ENCODE measurements at regions not wholly inside any gene's neighbourhood (a gene's known extent, or its start where the extent isn't known, plus 50 kb on each side); places are given as distances from the start of the nearest gene placed in this dataset.
"Not testable (repeated sequence)": the region's sequence is repeated elsewhere in the genome, so short reads cannot be mapped to it uniquely, and the experiment has no call there.

- not testable (repeated sequence) for H3K9me3 ChIP-seq (ENCODE audit: insufficient read depth, low read depth, low read length); H3K36me3 ChIP-seq (ENCODE audit: control insufficient read depth in 1 of 2, insufficient read depth in 2 of 2, low read length in 2 of 2); H2AFZ ChIP-seq (ENCODE audit: insufficient read depth, low read length, poor library complexity); H3K4me1 ChIP-seq (ENCODE audit: control insufficient read depth in 1 of 2, insufficient read depth in 2 of 2, low read length in 2 of 2); H3K27me3 ChIP-seq (ENCODE audit: insufficient read depth, low read length); H3K4me3 ChIP-seq (ENCODE audit: low read depth, low read length); H2BK5ac ChIP-seq (ENCODE audit: low read depth, low read length, poor library complexity); H3K79me1 ChIP-seq (ENCODE audit: low read length); H3K4ac ChIP-seq (ENCODE audit: low read depth, low read length); DNase-seq; H3K79me2 ChIP-seq (ENCODE audit: control insufficient read depth, insufficient read depth, low read length, poor library complexity); H3K23ac ChIP-seq (ENCODE audit: low read length); H3K4me2 ChIP-seq (ENCODE audit: low read length); H4K12ac ChIP-seq (ENCODE audit: low read depth, low read length); H3K18ac ChIP-seq (ENCODE audit: low read length); H2AK5ac ChIP-seq (ENCODE audit: low read length); H3K9ac ChIP-seq (ENCODE audit: low read length)
- peak overlapping the region; percentile 43 for H4K91ac ChIP-seq (ENCODE audit: low read depth, low read length)
- H3K14ac ChIP-seq (ENCODE audit: low read length), result peak overlapping the region; percentile 31
- peak overlapping the region; percentile 12 for H3K27ac ChIP-seq (ENCODE audit: low read depth, low read length)
- peak overlapping the region; percentile 41 for H2BK120ac ChIP-seq (ENCODE audit: insufficient read depth, low read length, poor library complexity)
- peak overlapping the region; percentile 2 for H2BK12ac ChIP-seq (ENCODE audit: low read length)
- no CpG with 5 or more reads among the region's 6 CpGs for WGBS (ENCODE audit: extremely low coverage, insufficient coverage, insufficient read length)
- peak overlapping the region; percentile 17 for H4K8ac ChIP-seq (ENCODE audit: low read depth, low read length)
These were observed 457.7 kb upstream of the SPRED2 start for GRCh38 chr2:65890131-65890530.

DNA sequence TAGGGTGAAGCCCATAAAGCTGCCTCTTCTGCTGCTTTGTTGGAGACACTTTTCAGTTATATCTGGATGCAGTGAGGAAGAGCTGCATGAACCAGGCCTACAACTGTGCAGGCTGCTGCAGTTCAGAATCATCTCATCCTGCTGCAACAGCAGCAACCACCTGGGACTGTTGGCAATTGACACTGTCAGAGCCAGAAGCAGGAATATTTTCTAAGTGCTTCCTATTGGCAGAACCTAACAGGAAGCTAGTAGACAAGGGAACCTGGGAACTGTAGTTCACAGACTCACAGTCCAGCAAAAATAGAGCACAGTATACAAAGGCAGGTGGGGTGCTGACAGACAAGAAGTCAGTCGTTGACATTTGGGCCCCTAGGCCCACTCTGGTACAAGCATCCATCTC is 452.9 kb upstream of the SPRED2 start:
- Histone ChIP-seq H3K36me3 (ENCODE audit: control insufficient read depth in 1 of 2, insufficient read depth in 2 of 2, low read length in 2 of 2) (no peaks in the 10 kb centered on the region), H2AK5ac (ENCODE audit: low read length) (no peak overlapping the region), H2AFZ (ENCODE audit: insufficient read depth, low read length, poor library complexity) (no peak overlapping the region), H4K8ac (ENCODE audit: low read depth, low read length) (peak overlapping the region; percentile 53), H3K4me1 (ENCODE audit: control insufficient read depth in 1 of 2, insufficient read depth in 2 of 2, low read length in 2 of 2) (peaks cover 10 to 11% of the 10 kb centered on the region in 2 experiments), H3K4ac (ENCODE audit: low read depth, low read length) (no peak overlapping the region), H3K9me3 (ENCODE audit: insufficient read depth, low read depth, low read length) (peaks cover 1% of the 10 kb centered on the region), H3K9ac (ENCODE audit: low read length) (no peak overlapping the region), H4K12ac (ENCODE audit: low read depth, low read length) (no peak overlapping the region), H2BK12ac (ENCODE audit: low read length) (no peak overlapping the region), H3K18ac (ENCODE audit: low read length) (no peak overlapping the region), H2BK5ac (ENCODE audit: low read depth, low read length, poor library complexity) (no peak overlapping the region), H3K14ac (ENCODE audit: low read length) (no peak overlapping the region), H3K79me1 (ENCODE audit: low read length) (peaks cover 3% of the 10 kb centered on the region), H3K27ac (ENCODE audit: low read depth, low read length) (no peak overlapping the region), H2BK120ac (ENCODE audit: insufficient read depth, low read length, poor library complexity) (no peak overlapping the region), H3K4me3 (ENCODE audit: low read depth, low read length) (no peak overlapping the region), H3K4me2 (ENCODE audit: low read length) (no peak overlapping the region), H3K27me3 (ENCODE audit: insufficient read depth, low read length) (no peaks in the 10 kb centered on the region), H4K91ac (ENCODE audit: low read depth, low read length) (no peak overlapping the region), H3K23ac (ENCODE audit: low read length) (no peak overlapping the region), H3K79me2 (ENCODE audit: control insufficient read depth, insufficient read depth, low read length, poor library complexity) (no peaks in the 10 kb centered on the region)
- WGBS (ENCODE audit: extremely low coverage, insufficient coverage, insufficient read length), result no CpG with 5 or more reads among the region's 1 CpG
- DNase-seq, result no peak

DNA sequence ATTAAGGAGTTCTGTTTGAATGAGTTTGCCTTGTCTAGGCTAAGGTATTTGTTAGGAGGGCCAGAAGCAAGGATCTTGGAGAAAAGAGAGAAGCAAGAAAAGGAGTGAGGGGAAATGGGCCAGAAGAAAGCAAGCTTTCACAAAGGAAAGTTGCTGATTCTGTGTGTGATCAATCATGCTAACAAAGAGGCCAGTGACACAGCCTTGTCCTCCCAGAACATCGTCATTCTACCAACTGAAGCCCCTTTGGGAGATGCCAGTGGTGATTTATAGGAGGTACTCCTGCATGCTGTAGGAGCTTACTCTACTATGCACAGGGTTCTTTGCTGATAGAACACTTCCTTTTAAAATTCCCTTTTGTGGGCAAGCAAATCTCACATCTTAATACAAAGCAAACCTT is 449.2 kb upstream of the SPRED2 start:
- no peak overlapping the region for H2BK120ac ChIP-seq (ENCODE audit: insufficient read depth, low read length, poor library complexity)
- no peak overlapping the region for H2AK5ac ChIP-seq (ENCODE audit: low read length)
- H3K9me3 ChIP-seq (ENCODE audit: insufficient read depth, low read depth, low read length), result no peaks in the 10 kb centered on the region
- H2BK5ac ChIP-seq (ENCODE audit: low read depth, low read length, poor library complexity), result no peak overlapping the region
- peaks cover 13 to 14% of the 10 kb centered on the region in 2 experiments for H3K4me1 ChIP-seq (ENCODE audit: control insufficient read depth in 1 of 2, insufficient read depth in 2 of 2, low read length in 2 of 2)
- H4K12ac ChIP-seq (ENCODE audit: low read depth, low read length), result no peak overlapping the region
- no CpG with 5 or more reads among the region's 1 CpG for WGBS (ENCODE audit: extremely low coverage, insufficient coverage, insufficient read length)
- H4K8ac ChIP-seq (ENCODE audit: low read depth, low read length), result no peak overlapping the region
- H3K36me3 ChIP-seq (ENCODE audit: control insufficient read depth in 1 of 2, insufficient read depth in 2 of 2, low read length in 2 of 2), result no peaks in the 10 kb centered on the region
- H2BK12ac ChIP-seq (ENCODE audit: low read length), result no peak overlapping the region
- H3K27me3 ChIP-seq (ENCODE audit: insufficient read depth, low read length), result no peaks in the 10 kb centered on the region
- H3K4ac ChIP-seq (ENCODE audit: low read depth, low read length), result no peak overlapping the region
- DNase-seq, result no peak
- no peak overlapping the region for H3K14ac ChIP-seq (ENCODE audit: low read length)
- H3K4me3 ChIP-seq (ENCODE audit: low read depth, low read length), result no peak overlapping the region
- peaks cover 6% of the 10 kb centered on the region for H3K79me1 ChIP-seq (ENCODE audit: low read length)
- no peak overlapping the region for H2AFZ ChIP-seq (ENCODE audit: insufficient read depth, low read length, poor library complexity)
- no peak overlapping the region for H3K4me2 ChIP-seq (ENCODE audit: low read length)
- no peak overlapping the region for H3K9ac ChIP-seq (ENCODE audit: low read length)
- no peak overlapping the region for H4K91ac ChIP-seq (ENCODE audit: low read depth, low read length)
- H3K23ac ChIP-seq (ENCODE audit: low read length), result no peak overlapping the region
- no peaks in the 10 kb centered on the region for H3K79me2 ChIP-seq (ENCODE audit: control insufficient read depth, insufficient read depth, low read length, poor library complexity)
- H3K27ac ChIP-seq (ENCODE audit: low read depth, low read length), result no peak overlapping the region
- no peak overlapping the region for H3K18ac ChIP-seq (ENCODE audit: low read length)

GRCh38 chr2:65880436-65880835 is 448.0 kb upstream of the SPRED2 start:
- Histone ChIP-seq H3K18ac (ENCODE audit: low read length) (no peak overlapping the region), H3K23ac (ENCODE audit: low read length) (no peak overlapping the region), H3K27me3 (ENCODE audit: insufficient read depth, low read length) (no peaks in the 10 kb centered on the region), H3K4me3 (ENCODE audit: low read depth, low read length) (no peak overlapping the region), H2AFZ (ENCODE audit: insufficient read depth, low read length, poor library complexity) (no peak overlapping the region), H2BK5ac (ENCODE audit: low read depth, low read length, poor library complexity) (no peak overlapping the region), H3K4me2 (ENCODE audit: low read length) (no peak overlapping the region), H4K8ac (ENCODE audit: low read depth, low read length) (no peak overlapping the region), H2AK5ac (ENCODE audit: low read length) (no peak overlapping the region), H3K4me1 (ENCODE audit: control insufficient read depth in 1 of 2, insufficient read depth in 2 of 2, low read length in 2 of 2) (peaks cover 14% of the 10 kb centered on the region in 2 experiments), H3K14ac (ENCODE audit: low read length) (no peak overlapping the region), H4K91ac (ENCODE audit: low read depth, low read length) (no peak overlapping the region), H2BK12ac (ENCODE audit: low read length) (no peak overlapping the region), H3K36me3 (ENCODE audit: control insufficient read depth in 1 of 2, insufficient read depth in 2 of 2, low read length in 2 of 2) (no peaks in the 10 kb centered on the region), H4K12ac (ENCODE audit: low read depth, low read length) (no peak overlapping the region), H3K79me1 (ENCODE audit: low read length) (peaks cover 7% of the 10 kb centered on the region), H3K9me3 (ENCODE audit: insufficient read depth, low read depth, low read length) (no peaks in the 10 kb centered on the region), H3K9ac (ENCODE audit: low read length) (no peak overlapping the region), H3K4ac (ENCODE audit: low read depth, low read length) (no peak overlapping the region), H3K79me2 (ENCODE audit: control insufficient read depth, insufficient read depth, low read length, poor library complexity) (no peaks in the 10 kb centered on the region), H2BK120ac (ENCODE audit: insufficient read depth, low read length, poor library complexity) (no peak overlapping the region), H3K27ac (ENCODE audit: low read depth, low read length) (peak overlapping the region; percentile 2)
- DNase-seq, result peak; percentile 82 to 86
- WGBS (ENCODE audit: extremely low coverage, insufficient coverage, insufficient read length), result no CpG with 5 or more reads among the region's 8 CpGs
